GM18520 (cell line): ENCODE measurements at regions not wholly inside any gene's neighbourhood (a gene's known extent, or its start where the extent isn't known, plus 50 kb on each side); places are given as distances from the start of the nearest gene placed in this dataset.
"Not testable (repeated sequence)": the region's sequence is repeated elsewhere in the genome, so short reads cannot be mapped to it uniquely, and the experiment has no call there.

Experiments
- ATAC-seq: cut with Tn5 transposase; IDR thresholded peaks from one replicate; pipeline ENCODE4 v1.9.1; 2021; ENCODE audit not compliant: unreplicated experiment

DNA sequence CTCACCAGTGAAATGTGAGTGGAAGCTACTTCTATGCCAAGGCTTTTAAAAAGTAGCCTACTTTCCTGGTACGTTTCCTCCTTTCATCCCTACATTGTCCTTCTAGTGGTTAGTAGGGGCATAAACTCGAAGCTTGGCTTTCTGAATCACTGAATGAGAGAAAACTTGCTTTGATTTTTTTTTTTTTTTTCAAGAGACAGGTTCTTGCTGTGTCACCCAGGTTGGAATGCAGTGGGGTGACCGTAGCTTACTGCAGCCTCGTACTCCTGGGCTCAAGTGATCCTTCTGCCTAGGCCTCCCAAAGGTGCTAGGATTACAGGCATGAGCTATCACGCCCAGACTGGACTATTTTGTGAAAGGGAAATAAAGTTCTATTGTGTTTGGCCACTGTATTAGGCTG, 89.1 kb upstream of the IGFBP7 start:
- ATAC-seq: no peak

DNA sequence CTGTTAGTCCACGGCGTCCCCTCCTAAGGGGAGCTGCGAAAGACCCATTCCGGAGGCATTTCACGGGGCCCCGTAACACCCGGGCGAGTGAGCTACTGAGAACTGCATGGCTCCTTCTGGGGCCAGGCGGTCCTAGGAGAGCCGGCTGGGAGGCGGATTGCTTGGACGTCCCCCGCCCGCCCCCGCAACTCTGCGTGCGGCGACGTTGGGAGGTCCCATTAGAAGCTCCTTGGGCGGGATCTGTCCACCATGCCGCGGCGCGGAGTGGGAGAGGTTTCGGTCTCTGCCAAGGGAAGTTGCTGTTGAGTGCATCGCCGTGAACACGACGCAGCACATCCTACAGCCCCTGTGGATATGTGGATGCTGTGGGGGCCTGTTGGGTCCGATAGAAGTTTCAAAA, 85.4 kb upstream of the IGFBP7 start:
- no peak for ATAC-seq

DNA sequence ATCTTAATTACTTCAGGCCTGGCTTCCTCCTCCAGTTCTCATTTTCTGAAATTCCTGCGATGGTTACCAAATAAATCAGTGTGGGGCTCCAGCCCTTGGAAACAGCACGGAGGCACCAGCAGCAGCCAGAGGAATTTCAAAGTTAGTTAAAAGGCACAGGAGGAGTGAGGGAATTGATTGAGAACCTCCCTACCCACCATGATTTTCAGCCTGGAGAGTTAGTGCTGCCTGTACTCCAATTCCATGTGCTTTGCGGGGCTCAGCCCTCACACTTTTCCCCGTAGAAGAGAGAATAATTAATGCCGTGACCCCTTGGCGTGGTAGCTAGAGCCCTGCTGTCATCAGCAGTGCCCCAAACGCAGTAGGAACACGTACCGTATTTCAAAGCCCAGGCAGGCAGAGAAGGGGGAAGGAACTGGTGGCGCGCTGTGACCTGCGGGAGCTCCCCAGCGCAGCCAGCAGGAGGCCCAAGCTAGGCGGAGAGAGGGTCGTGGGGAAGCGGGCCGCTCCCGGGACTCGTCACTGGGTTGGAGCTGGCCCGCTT, 84.0 kb upstream of the IGFBP7 start:
- ATAC-seq: no peak

DNA sequence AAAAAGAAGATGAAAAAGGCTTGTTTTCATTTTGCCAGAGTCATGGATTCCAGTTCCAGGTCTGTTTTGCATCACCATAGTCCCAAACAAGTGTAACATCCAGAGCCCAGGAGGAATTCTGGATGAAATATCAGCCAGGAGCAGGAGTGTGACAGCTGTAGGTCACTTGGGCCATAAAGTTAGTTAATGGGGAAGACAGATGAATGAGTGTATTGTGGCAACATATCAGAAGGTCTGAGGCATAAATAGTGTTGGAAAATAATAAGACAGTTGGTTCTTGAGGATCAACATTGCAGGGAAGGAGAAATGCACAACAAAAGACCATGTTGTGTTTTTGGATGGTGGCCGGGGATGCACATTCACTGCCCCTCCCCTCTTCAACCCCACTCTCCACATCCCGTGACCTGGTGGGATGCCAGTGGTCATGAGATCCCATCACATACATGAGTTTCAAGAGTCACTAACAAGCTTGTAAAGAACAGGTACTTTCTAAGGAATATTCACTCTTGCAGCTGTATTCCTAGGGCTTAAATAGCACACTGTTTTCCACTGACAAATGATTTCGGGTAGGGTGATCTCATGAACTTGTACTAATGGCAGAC, 83.1 kb upstream of the IGFBP7 start:
- no peak for ATAC-seq

DNA sequence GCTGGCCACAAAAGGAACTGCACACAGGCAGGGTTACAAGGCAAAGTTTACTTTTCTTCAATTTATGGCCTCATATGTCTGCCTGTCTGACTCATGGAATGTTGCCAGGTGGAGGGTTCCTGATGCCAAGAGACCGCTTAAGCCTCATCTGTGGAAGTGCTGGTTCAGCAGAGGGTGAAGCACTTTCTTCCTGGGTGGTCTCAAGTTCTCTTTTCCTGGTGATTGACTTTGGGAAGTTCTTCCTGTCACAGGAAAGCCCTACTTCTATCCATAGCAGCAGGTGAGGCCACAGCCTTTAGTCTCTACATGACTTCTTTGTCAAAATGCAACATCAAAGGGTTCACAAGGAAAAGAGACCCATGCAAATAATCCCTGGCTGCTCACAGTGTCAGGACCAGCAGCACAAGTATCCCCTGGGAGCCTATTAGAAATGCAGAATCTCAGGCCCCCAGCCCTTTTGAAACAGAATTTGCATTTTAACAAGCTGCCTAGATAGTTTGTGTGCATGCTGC, 81.4 kb upstream of the IGFBP7 start:
- ATAC-seq: no peak

DNA sequence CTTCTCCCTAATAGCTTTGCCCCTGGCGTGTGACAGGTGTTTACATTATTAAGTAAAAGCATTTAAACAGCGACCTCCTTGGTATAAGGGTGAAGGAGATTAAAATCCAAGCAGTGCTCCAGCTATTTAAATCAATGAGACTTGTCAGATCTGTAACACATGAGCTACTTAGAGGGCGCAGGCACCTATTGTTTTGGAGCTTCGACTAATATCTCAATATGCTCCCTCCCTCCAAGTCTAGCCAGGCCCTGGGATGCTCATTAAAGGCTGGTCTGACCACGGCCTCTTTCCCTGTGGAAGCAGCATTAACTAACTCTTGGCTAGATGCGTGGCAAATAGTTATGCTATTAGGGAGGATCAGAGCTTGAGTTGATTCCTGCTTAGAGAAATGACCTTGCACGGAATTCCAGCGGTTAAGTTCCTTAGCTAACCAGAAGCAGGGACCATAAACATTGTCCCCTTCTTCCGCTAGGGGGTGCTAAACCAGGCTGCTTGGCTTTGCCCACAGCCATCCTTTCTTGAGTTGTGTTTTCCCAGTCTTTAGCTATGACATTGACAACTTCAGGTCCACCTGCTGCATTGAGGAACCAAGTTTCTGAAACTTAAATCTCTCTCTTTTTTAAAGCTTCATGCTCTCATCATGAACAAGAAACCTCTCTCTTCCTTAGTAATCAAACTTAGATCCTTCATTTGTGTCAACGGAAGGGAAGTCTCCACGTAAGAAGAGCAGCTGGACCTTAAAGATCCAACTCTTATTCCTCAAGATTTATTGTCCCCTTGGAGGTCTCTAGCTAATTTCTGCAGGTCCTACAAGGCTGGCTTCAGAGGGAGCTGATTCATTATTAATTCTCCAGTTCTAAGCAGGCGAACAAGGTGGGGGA, 80.7 kb upstream of the IGFBP7 start:
- ATAC-seq: no peak

DNA sequence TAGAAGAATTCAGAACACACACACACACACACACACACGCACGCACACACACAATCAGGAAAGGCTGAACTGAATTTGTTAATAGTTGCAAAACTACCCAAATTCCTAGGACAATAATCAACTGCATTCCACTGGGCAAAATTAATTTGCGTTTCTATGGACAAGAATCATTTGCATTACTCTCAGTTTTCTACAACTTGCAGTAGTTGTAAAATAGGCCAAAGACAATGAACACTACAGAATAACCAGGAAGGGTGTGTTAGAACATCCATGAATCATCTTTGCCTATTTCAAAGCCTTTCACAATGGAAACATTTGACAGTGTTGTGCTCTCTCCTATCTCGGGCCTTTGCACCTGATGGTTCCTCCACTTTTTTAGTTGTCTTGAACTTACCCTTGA, 77.1 kb upstream of the IGFBP7 start:
- no peak for ATAC-seq

DNA sequence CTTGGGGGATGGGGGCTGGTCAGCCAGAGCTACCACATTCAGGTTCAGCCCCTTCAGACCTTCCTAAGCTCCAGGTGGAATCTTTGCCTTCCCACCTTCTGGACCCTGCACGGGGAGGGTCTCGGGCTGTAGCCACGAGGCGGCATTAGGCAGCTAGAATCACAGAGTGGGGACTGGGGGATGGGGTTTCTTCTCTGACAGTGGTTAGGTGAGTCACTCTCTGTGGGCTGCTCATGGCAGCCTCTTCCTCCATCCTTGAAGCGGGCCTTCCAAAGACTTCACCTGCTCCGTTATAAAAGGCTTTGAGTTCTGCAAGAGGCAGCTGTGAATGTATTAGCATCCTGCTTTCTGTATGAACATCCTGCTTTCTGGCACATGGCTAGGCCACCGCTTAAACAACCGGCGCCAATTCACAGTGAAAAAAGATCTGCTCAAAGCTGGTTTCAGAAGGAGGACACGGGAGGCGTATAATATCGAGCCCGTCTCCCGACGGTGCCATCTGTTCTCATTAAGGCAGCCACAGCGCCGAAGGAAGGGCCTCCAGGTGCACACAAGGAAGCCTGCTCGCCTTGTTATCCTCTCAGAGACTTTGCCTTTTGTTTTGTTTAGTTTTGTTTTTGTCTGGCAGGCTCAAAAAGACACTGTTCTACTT, 74.3 kb upstream of the IGFBP7 start:
- ATAC-seq: no peak

DNA sequence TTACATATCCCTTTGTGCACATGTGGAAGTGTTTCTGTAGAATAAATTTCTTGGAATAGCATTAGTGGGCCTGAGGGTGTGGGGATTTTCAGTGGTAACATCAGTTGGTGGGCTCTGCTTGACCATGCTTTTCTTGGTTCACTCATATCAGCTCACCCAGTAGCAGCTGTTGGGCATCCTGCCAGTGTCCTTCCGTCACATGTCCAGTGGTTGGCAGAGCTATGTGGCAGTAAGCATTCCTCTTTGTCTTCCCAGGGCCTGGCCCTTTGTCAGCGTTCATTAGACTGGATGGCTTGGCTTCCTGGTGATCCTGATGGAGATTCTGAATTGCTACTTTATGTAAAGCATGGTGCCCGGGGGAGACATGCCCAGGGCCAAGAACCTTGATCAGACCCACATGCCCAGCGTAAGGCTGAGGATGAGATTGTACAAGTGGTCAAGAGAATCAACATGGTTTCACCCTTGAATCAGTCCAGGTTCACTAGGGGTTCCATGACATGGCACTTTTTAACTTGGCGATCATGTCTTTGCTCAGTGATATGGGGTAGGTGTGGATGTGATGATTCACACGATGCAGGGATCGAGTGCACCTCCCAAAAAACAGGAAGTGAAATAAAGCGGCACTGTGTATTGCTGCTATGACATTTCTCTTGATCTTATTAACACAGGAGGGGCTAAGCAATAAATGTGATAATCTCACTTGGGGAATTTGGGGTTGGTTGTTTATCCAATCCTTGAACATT, 72.1 kb upstream of the IGFBP7 start:
- no peak for ATAC-seq

DNA sequence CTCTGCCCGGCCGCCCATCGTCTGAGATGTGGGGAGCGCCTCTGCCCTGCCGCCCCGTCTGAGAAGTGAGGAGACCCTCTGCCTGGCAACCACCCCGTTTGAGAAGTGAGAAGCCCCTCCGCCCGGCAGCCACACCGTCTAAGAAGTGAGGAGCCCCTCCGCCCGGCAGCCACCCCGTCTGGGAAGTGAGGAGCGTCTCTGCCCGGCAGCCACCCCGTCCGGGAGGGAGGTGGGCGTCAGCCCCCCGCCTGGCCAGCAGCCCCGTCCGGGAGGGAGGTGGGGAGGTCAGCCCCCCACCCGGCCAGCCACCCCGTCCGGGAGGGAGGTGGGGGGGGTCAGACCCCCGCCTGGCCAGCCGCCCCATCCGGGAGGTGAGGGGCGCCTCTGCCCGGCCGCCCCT, 63.0 kb upstream of the IGFBP7 start:
- not testable (repeated sequence) for ATAC-seq

DNA sequence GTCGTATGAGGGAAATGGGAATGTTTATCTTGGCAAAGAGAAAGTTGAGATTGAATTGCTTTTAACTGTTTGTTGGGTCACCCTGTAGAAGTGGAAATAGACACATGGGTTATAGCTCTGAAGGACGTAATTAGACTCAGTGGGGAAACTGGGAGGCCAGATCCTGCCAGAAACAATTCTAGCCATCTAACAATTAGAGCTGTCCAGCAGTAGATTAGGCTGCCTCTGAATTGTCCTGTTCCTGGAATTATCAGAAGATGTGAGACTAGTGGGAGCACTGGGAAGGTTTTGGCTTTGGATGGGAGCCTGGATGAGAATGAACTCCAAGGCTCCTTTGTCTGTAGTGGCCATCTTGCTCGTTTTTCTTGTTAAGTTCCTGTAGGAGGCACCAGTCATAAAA, 61.9 kb upstream of the IGFBP7 start:
- no peak for ATAC-seq

DNA sequence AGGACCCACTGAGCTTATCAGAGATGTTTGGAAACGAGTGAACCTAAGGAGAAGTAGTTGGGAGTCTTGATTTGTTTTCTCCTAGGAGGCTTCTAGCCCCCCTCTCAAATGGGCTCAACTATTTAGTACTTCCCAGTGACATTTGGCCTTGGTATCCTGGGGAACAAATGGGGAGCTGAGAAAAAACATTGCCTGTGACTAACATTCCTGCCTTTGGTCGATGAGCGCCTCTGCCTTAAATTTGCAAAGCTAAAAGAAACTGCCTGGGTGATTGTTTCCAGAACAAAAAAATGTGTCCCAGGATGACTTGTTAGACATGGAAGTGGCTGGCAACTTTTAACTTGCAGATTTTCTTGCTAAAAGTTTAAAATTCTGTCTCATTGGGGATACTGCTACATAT, 58.8 kb upstream of the IGFBP7 start:
- ATAC-seq: no peak

DNA sequence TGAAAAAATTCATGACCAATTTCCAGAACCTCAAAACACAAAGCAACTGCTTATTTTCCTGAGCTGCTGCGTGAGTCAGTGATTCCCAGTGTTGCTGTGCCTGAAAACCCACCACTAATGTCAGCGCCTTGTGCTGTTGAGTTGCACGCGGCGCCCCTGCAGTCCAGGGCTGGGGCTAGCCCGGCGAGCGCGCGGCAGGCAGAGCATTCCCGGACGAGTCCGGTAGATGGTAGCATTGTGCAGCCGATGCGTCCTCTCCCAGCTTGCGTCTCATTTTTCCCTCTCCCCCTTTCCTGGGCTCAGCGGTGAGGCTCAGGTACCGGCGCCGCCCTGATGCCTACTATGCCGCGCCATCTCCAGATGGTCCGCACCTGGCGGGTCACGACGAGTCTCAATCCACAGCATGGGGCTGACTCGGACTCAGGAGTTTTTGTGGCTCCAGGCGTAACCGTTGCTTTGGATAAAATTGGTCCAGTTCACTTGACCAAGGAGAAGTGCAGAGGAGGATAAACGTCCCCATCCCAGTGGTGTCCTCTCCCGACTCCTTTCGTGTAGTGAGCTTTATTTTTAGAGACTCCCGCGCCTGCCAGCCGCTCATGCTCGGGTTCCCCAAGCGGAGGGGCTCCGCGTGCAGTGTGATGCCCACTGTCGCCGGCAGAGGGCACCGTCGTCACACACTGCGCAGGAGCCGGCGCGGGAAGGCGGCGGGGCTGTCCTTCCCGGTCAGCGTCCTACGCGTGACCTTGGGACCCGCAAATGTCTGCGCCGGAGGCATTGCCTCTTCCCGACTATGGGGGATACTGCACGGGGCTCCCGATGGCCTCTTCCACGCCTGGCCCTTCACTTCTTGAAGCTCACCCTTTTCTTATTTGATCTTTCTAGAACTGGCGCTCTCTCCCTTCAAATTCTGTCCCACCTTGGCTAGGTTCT, 53.6 kb upstream of the IGFBP7 start:
- ATAC-seq: peak; percentile 91

DNA sequence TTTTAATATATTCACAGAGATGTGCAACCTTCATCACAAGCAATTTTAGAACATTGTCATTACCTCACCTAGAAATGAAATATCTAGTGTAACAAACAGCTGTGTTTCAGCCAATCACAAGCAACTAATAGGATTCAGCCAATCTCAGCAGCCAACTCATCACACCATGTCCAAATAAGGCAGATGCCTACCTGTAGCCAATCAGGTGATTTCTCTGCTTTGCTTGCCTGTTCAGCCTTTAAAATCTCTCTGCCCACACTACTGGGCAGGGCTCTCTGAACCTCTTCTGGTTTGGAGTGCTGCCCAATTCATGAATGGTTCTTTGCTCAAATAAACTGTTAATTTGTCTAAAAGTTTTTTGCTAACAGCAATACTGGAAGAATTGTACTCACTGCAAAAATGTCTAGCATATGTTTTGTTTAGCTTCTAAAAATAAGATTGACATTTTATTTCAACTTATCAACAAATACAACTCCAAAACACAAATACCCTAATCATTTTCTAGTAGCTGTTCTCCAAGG, 52.4 kb upstream of the IGFBP7 start:
- ATAC-seq: no peak
